GM04503 (cell line): ENCODE measurements at regions not wholly inside any gene's neighbourhood (a gene's known extent, or its start where the extent isn't known, plus 50 kb on each side); places are given as distances from the start of the nearest gene placed in this dataset.
"Not testable (repeated sequence)": the region's sequence is repeated elsewhere in the genome, so short reads cannot be mapped to it uniquely, and the experiment has no call there.

Source experiments
- DNase-seq: peaks from one replicate; pipeline ENCODE4 v3.0.0-alpha.2; 2012; ENCODE audit warnings: low read depth

GRCh38 chr4:157779081-157779480 is 393.7 kb downstream of the GASK1B start:
- no peak for DNase-seq

DNA sequence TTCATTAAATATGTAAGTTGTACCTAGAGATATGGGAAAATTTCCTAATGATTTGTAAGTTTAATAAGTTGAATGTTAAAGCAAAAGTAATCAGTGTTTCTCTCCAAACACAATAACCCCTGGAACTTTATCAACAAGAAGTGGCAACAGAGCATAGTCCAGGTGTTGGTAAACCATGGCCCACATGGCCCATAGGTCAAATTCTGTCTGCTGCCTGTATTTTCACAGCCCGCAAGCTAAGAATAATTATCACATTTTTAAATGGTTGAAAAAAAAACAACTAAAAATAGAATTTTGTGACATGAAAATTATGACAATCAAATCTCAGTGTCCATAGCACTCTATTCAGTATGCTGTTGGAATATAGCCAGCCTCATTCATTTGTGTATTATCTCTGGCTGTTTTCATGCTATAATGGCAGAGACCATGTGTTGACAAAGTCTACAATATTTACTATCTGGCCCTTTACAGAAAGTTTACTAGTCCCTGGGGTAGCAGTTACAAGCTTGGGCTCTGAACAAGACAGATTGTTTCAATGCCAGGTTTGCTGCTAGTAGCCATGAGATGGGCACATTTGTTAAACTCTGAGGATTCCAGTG is 395.8 kb downstream of the GASK1B start:
- DNase-seq: no peak

GRCh38 chr4:157775971-157776370 is 396.9 kb downstream of the GASK1B start:
- no peak for DNase-seq

GRCh38 chr4:157772907-157773306 is 399.9 kb downstream of the GASK1B start:
- no peak for DNase-seq

- no peak for DNase-seq
Measured at GRCh38 chr4:157768419-157768818, 404.4 kb downstream of the GASK1B start.

- no peak for DNase-seq
Measured at GRCh38 chr4:157763490-157763889, 409.3 kb downstream of the GASK1B start.

- no peak for DNase-seq
Measured at GRCh38 chr4:157754410-157754809, 418.4 kb downstream of the GASK1B start.

DNA sequence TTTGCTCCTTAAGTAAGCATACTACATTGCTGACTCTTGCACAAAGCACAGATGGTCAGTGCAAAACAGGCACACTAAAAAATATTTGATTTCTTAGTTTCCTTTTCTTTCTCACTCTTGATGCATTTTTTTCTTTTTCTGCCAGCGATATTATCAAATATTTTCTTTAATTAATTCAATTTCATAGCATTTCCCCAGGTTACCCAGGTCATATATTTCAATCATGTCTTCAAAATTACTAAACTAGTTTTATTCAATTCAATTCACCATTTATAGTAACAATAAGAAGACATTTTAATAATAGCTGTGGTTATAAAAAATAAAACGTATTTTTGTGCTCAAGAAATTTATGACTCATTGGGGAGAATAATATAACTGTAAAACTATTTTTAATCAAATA is 421.2 kb downstream of the GASK1B start:
- DNase-seq: no peak

GRCh38 chr4:157741642-157742041 is 431.2 kb downstream of the GASK1B start:
- DNase-seq: no peak

DNA sequence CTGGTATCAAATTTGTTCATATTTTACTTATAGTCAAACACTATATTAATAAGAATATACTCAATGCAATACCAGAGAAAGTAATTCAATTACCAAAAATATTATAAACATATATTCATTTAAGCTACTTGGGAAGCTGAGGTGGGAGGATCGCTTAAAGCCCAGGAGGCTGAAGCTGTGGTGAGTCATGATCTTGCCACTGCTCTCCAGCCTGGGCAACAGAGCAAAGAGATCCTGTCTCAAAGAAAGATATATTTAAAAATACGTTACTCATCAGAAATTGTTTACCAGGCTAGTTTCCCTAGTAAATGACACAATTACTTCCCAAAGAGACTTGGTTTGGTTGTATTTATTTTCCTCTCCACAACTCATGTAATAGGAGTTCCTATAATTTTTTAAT is 433.6 kb downstream of the GASK1B start:
- no peak for DNase-seq

GRCh38 chr4:157728215-157728614 is 444.6 kb downstream of the GASK1B start:
- no peak for DNase-seq

DNA sequence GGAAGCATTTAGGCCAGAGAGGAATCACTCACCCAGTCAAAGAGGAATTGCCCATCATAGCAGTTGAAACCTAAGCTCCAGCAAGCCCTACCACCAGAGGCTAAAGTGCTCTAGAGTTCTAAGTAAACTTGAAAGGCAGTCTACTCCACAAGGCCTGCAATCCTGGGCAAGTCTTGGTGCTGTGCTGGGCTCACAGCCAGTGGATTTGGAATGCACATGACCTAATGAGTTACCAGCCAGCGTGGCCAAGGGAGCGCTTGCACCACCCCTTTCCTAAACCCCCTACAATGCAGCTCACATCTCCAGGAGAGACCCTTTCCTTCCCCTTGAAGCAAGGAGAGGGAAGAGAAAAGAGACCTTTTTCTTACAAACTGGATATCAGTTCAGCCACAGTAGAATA is 445.7 kb downstream of the GASK1B start:
- DNase-seq: no peak

GRCh38 chr4:157722146-157722545 is 450.7 kb downstream of the GASK1B start:
- no peak for DNase-seq

DNA sequence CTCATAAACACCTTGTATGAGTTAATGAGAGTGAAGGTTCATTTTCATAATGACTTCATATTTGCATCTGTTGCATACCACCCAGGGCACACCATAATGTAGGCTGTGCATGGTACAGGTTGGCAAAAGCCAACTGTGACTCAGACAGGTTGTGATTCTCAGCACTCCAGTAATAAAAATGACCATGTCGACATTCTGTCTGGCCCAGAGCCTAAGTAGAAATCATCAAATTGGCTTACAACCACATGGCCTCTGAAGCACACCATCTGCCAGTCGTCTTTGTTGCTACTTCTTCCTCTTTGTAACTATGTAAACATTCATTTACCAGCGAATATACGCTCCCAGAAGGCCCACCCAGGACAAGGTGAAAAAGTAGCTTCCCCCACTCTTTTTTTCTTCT is 459.5 kb downstream of the GASK1B start:
- no peak for DNase-seq

GRCh38 chr4:157706155-157706554 is 466.7 kb downstream of the GASK1B start:
- no peak for DNase-seq

GRCh38 chr4:157702831-157703230 is 470.0 kb downstream of the GASK1B start:
- DNase-seq: no peak

- no peak for DNase-seq
Measured at GRCh38 chr4:157701695-157701994, 471.2 kb downstream of the GASK1B start.

GRCh38 chr4:157700898-157701694 is 471.7 kb downstream of the GASK1B start:
- DNase-seq: no peak

DNA sequence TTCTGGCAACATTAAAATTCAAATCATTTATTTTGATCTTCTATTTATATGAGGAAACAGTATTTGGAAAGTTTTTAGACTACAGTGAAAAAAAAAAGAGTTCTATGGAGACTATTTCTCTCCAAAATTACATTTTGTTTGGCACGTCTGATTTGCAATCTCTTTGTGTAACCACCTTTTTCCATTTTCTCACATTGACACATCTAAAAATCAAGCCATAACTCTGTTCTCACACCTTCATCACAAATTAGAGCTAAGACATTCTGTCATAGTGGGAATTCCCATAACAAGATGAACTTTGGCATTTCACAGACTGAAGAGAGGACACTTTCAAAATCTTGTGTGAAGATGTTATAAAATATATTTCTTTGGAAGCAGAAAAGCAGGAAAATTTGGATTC is 468.9 kb downstream of the GRIA2 start:
- DNase-seq: no peak

- DNase-seq: no peak
Measured at GRCh38 chr4:157687971-157688370, 467.4 kb downstream of the GRIA2 start.

- DNase-seq: not testable (repeated sequence)
Measured at GRCh38 chr4:157679326-157679725, 458.8 kb downstream of the GRIA2 start.

DNA sequence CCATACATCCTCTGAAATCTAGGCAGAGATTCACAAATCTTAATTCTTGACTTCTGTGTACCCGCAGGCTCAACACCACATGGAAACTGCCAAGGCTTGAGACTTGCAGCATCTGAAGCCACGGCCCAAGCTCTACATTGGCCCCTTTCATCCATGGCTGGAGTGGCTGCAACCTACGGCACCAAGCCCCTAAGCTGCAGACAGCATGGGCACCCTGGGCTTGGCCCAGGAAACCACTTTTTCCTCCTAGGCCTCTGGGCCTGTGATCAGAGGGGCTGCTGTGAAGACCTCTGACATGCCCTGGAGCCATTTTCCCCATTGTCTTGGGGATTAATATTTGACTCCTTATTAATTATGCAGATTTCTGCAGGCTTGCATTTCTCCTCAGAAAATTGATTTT is 457.9 kb downstream of the GRIA2 start:
- DNase-seq: no peak

- DNase-seq: no peak
Measured at GRCh38 chr4:157674699-157675098, 454.2 kb downstream of the GRIA2 start.

GRCh38 chr4:157667836-157668235 is 447.3 kb downstream of the GRIA2 start:
- no peak for DNase-seq
